DMS53 treated with DMSO at 0.1 percent for 48 hours (cell line): ENCODE measurements at regions not wholly inside any gene's neighbourhood (a gene's known extent, or its start where the extent isn't known, plus 50 kb on each side); places are given as distances from the start of the nearest gene placed in this dataset.

Experiments used
- DNase-seq: peaks from one replicate; lab custom pipeline; 2025; ENCODE audit not compliant: unreplicated experiment; lab: John Stamatoyannopoulos, UW

- no peak for DNase-seq
Measured at GRCh38 chr6:92648364-92649086, 770.8 kb downstream of the EPHA7 start.

GRCh38 chr6:92647630-92648029, 771.7 kb downstream of the EPHA7 start:
- peak; percentile 39 for DNase-seq

GRCh38 chr6:92644104-92644791, 775.1 kb downstream of the EPHA7 start:
- peak; percentile 39 for DNase-seq

GRCh38 chr6:92635553-92636153, 783.7 kb downstream of the EPHA7 start:
- DNase-seq = no peak

- no peak for DNase-seq
Measured at GRCh38 chr6:92634561-92634960, 784.8 kb downstream of the EPHA7 start.

GRCh38 chr6:92623431-92623830, 795.9 kb downstream of the EPHA7 start:
- DNase-seq = peak; percentile 0

GRCh38 chr6:92617721-92618120, 801.6 kb downstream of the EPHA7 start:
- DNase-seq = no peak

- no peak for DNase-seq
Measured at GRCh38 chr6:92608751-92609150, 810.6 kb downstream of the EPHA7 start.

- DNase-seq = no peak
Measured at GRCh38 chr6:92593201-92593600, 826.2 kb downstream of the EPHA7 start.

- DNase-seq = no peak
Measured at GRCh38 chr6:92589996-92590395, 829.4 kb downstream of the EPHA7 start.

GRCh38 chr6:92588148-92588547, 831.2 kb downstream of the EPHA7 start:
- DNase-seq = no peak

- no peak for DNase-seq
Measured at GRCh38 chr6:92587525-92587924, 831.8 kb downstream of the EPHA7 start.

- DNase-seq = no peak
Measured at GRCh38 chr6:92586236-92586977, 833.0 kb downstream of the EPHA7 start.

- DNase-seq = no peak
Measured at GRCh38 chr6:92582211-92582610, 837.1 kb downstream of the EPHA7 start.

- no peak for DNase-seq
Measured at GRCh38 chr6:92577077-92577719, 842.2 kb downstream of the EPHA7 start.

- no peak for DNase-seq
Measured at GRCh38 chr6:92568541-92568940, 850.8 kb downstream of the EPHA7 start.

- no peak for DNase-seq
Measured at GRCh38 chr6:92566632-92567031, 852.7 kb downstream of the EPHA7 start.

- DNase-seq = no peak
Measured at GRCh38 chr6:92564376-92564775, 855.0 kb downstream of the EPHA7 start.

- DNase-seq = no peak
Measured at GRCh38 chr6:92559611-92560010, 859.7 kb downstream of the EPHA7 start.

GRCh38 chr6:92559003-92559402, 860.4 kb downstream of the EPHA7 start:
- DNase-seq = no peak

GRCh38 chr6:92550501-92550900, 868.9 kb downstream of the EPHA7 start:
- no peak for DNase-seq
